Astrocyte of the cerebellum (primary cell): ENCODE measurements at regions not wholly inside any gene's neighbourhood (a gene's known extent, or its start where the extent isn't known, plus 50 kb on each side); places are given as distances from the start of the nearest gene placed in this dataset.

ENCODE experiments used
- DNase-seq: peaks from one replicate; pipeline ENCODE4 v3.0.0-alpha.2; 2011; ENCODE audit warnings: low read depth
- H3K4me3 ChIP-seq: 2 replicates; pipeline ENCODE4 v1.5.1; 2011; ENCODE audit warnings: mild to moderate bottlenecking, low read depth, low read length, moderate library complexity
- CTCF ChIP-seq: IDR thresholded peaks from 2 replicates; pipeline ENCODE4 v1.5.1; 2012; ENCODE audit warnings: low read length, low read depth, moderate library complexity, mild to moderate bottlenecking; ENCODE audit errors: missing control alignments
- in situ Hi-C: cut with HindIII; loops from 2 replicates; pipeline ENCODE4 v1.10.0; 2017; ENCODE audit warnings: low sequenced_read_pairs

GRCh38 chr11:33419924-33420323 is 162.7 kb downstream of the HIPK3 start:
- no peak for DNase-seq
- in situ Hi-C loops = no loop called here
- TF ChIP-seq CTCF = no peak
- H3K4me3 ChIP-seq = no peak overlapping the region

- no peak for TF ChIP-seq CTCF
- no peak for DNase-seq
- in situ Hi-C loops = no loop called here
- no peak overlapping the region for H3K4me3 ChIP-seq
Observed at GRCh38 chr11:33417121-33417520, 159.9 kb downstream of the HIPK3 start.

GRCh38 chr11:33413301-33413700 is 156.1 kb downstream of the HIPK3 start:
- no peak overlapping the region for H3K4me3 ChIP-seq
- no peak for DNase-seq
- no peak for TF ChIP-seq CTCF
- in situ Hi-C loops = no loop called here

GRCh38 chr11:33412241-33412640 is 155.1 kb downstream of the HIPK3 start:
- in situ Hi-C loops = no loop called here
- no peak for DNase-seq
- H3K4me3 ChIP-seq = no peak overlapping the region
- no peak for TF ChIP-seq CTCF

- DNase-seq = no peak
- in situ Hi-C loops = no loop called here
- no peak for TF ChIP-seq CTCF
- H3K4me3 ChIP-seq = no peak overlapping the region
Observed at GRCh38 chr11:33411751-33412150, 154.6 kb downstream of the HIPK3 start.

- no peak for TF ChIP-seq CTCF
- DNase-seq = no peak
- no peak overlapping the region for H3K4me3 ChIP-seq
- in situ Hi-C loops = no loop called here
Observed at GRCh38 chr11:33410086-33410765, 153.0 kb downstream of the HIPK3 start.
